ENCODE measurements at regions not wholly inside any gene's neighbourhood (a gene's known extent, or its start where the extent isn't known, plus 50 kb on each side); places are given as distances from the start of the nearest gene placed in this dataset.
A peak's percentile ranks its signal among the peaks of the same experiment; 100 is the strongest.

DNA sequence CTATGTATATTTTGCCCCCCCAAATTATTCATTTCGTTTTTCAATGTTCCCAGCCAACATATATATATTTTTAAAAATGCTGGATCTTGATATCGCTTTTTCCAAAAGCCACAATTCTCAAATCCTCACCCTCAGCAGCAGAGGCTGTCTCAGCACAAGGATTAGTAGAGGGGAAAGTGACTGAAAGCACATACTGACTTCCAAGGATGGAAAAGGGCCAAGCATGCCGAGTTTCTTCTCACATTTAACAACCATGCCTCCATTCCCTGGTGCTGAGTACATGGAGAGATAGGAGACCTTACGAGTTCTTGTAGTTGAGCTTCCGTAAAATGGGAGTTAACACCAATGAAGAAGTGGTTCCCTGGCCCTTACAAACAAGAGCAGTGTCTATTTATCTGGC, 403.4 kb upstream of the DCN start:
- no peak for DNase-seq (ENCODE audit: low spot score)

DNA sequence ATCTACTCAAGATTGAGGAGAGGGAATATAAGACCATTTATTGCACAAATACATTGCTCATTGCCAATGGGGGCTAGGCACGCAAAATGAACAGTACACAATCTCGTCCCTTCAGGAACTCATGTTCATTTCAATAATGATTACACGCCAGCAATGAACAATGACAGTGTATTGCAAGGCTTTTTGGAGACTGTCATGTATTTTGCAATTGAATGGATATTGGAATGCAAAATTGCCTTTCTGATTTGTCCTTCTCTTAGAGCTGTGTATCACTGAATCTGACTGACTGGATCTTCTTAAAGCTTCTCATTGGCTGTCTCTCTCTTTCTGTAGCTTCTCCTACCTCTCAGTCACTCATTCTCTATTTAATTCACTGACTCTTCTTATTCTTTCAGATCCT, 400.2 kb upstream of the DCN start:
- no peak for DNase-seq (ENCODE audit: low spot score)

DNA sequence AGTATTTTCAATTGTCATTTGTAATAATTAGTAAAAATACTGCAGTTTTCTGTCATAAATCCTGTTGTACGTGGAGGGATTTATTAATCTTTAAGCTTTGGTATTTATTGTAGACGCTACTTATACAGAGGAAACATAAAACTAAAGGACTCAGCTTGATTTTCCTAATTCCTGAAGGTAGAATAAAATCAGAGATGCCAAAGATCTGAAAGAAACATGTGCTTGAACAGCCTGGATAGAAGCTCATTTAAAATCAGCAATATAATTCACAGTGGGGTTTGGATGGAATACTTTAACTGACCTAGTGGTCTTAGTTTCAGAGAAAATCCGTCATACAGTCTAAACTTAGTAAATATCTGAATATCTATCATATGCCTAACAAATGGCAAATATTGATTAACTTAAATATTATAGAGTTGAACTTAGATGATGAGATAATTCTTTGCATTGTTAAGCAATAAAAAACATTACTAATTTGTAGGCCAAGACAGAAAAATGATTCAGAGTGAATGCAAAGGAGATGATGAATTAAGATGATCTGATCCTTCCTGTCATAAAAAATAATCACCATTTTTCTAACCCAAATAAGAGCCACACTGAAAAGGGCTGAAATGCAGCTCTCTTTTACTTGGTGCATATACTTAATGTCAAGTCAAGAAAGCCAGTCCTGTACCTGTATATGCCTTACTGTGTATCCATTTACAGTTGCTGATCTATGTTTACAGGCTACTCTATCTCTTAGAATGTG, 397.1 kb upstream of the DCN start:
- no peak for DNase-seq (ENCODE audit: low spot score)

DNA sequence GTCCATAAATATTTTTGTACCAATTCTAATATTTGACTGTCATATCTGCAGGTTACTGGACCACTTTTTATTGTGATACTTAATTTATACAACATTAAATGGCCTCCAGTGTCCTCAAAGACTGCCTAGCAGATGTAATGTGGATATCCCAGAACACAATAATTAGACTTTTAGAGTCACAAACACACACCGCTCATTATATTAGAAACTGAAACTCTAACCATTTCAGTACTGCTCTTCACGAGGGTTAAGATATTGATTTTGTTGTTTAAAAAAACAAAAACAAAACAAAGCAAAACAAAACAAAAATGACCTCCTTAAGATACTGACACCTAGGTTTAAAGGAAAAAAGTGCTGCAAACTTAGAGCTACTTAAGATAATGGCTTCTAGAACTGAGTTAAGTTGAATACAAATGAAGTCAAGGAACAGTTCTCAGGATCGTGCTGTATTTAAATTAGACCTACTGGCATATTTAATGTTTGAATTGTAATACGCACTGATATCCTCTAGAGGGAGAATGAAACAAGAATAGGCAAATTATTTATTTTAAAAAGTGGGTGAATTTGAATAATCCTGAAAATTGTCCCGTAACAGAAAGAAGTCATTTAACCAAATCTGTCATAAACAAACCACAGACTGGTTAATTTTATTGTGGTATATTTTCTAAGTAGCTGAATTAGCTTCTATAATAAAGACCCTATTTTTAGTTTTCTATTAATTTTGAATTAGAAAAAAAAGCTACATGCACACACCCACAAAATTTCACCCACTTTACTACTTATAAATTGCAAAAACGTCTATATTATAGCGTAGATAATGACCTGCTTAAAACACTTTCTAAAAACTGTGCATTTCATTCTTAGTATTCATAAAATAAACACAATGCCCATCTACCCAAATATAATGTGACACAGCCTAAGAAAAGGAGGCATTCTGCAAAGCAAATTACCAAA, 395.2 kb upstream of the DCN start:
- DNase-seq (ENCODE audit: low spot score): peak; percentile 31

DNA sequence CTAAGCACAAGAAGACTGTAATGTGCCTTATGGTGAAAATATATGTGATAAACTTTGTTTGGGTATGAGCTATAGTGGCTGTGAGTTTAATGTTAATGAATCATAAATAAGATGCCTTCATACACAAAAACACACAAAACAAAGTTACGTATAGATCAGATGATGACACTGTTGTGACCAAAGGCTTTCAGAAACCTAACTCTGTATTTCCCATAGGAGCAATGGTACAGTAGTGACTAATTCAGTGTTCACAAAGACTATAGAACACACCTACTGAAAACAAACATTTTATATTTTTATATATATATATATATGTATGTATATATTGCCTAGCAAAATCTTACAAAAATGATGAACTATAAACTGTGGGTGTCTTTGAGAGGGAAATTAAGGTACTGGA, 393.8 kb upstream of the DCN start:
- no peak for DNase-seq (ENCODE audit: low spot score)

DNA sequence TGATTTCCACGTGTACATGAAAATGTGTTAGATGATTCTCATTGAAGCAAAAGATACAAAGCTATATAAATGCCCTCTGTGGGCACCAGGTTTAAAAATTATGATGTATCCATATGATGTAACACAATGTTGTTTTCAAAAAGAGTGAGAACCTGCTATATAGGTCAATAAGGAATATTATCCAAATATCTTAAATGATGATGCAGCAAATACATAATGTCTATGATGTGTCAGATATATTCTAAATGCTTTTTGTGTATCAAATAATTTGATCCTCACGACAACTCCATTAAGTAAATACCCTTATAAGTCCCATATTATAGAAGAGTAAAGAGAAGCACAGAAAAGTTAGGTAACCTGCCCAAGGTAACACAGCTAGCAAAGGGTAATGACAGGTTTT, 393.0 kb upstream of the DCN start:
- DNase-seq (ENCODE audit: low spot score): no peak

DNA sequence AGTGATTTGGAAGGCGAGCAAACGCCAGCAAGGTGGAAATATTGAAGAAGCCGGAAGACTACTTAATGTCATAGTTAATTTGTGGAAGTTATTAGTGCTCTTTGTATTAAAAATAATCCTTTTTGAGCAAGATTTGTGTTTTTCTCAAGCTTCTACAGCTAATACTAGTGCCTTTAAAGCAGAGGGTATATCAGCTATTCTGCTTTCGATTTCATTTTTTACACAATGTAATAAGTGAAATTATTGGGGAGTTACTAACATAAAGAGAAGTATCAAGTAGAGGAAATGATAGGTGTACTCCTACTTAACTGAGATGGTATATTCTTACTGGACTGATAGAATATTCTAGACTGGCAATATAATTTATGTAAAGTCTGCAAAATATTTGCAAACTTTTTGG, 392.4 kb upstream of the DCN start:
- no peak for DNase-seq (ENCODE audit: low spot score)

DNA sequence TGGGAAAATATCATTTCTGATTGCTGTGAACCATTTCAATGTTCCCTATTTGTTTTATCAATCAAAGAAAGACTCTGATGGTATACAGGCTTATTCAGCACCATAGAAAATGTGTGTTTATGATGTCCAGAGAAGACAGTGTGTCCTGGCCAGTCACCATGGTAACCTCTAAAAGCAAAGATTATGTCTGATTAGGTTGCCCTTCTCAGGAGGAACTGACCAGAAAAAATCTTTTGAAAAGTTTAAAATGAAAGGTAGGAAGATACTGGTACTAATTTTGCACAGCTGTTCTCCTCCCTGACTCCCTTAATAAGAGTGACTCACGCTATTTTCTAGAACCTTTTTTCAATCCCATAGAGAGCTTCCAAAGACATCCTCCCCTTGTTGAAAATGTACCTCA, 391.8 kb upstream of the DCN start:
- DNase-seq (ENCODE audit: low spot score): no peak

DNA sequence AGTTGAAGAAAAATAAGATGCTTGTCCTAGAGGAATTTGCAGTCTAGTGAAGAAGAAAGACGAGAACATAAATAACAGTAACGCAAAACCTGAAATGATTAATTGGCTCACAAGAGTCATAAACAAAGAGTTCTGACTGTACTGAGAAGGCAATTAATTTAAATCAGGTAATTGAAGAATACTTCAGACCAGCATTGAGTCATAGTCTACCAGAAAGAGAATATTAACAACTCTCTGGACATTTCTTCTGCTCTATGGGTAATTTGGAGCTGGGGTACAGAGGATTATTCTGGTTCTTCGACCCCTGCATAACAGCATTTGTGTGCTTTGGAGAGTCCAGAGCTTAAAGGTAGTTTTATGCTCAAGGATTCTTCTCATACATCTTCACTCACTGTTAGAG, 390.3 kb upstream of the DCN start:
- DNase-seq (ENCODE audit: low spot score): no peak

DNA sequence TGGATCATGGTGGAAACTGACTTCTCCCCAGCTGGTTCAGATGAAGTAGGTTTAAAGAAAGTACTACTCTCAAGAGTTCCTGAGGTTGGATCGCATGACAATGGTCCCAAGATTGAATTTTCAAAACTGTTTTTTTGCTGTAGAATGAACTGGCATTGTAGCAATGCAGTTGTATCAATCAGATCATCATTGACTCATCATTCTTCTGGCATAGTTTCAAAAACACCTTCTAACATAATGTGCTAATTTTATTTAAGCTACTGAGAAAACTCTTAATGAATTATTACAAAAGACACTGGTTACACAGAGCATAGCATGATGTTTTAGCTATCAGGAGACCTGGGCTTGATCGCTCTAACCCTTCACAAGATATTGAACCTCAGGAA, 384.5 kb upstream of the DCN start:
- no peak for DNase-seq (ENCODE audit: low spot score)

DNA sequence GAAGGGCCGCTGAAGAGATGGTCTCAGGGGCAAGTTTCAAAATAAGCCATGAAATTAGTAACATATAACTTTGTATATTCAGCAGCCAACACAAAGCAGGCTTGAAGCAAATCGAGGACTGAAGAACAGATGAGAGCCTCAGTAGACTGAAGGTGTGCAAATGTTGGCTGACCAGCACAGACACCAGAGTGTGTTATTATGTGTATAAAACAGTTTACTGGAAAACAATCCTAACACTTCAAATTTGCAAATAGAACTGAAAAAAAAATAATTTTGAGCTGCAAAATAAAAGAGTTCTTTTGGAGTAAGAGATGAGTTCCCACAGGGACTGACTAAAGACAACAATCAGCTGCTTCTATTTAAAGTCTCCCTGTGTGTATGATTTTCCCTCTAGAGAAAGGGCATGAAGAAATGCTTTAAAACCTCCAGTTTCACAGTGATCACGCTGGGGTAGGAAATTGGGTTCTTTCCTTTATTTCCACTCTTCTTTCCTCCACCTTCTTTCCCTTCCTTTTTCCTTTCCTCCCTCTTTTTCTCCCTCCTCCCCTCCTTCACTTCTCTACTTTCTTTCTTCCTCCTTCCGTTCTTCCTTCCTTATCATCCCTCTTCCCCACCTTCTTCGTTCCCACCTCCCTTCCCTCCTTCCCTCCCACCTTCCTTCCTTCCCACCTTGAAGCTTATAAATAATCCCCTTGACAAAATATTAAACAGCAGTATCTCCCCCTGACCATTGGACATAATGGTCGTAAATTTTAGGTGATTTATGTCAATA, 383.9 kb upstream of the DCN start:
- no peak for DNase-seq (ENCODE audit: low spot score)

DNA sequence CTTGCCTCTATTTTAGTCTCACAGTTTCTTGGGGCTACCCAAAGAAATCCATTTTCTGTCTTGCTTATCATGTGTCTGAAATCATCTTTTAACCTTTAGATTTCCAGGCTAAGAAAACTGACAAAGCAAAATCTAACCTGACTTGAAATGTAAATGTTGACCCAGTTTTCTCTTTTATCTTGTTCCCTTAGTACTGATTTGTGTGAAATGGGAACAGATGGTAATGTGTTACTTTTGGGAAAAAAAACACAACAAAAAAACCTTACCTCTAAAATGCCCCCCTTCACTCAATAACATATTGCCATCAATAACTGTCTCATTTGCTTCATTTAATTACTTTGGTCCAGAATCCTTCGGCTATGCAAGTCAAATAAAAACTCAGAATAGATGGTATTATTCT, 383.2 kb upstream of the DCN start:
- no peak for DNase-seq (ENCODE audit: low spot score)

DNA sequence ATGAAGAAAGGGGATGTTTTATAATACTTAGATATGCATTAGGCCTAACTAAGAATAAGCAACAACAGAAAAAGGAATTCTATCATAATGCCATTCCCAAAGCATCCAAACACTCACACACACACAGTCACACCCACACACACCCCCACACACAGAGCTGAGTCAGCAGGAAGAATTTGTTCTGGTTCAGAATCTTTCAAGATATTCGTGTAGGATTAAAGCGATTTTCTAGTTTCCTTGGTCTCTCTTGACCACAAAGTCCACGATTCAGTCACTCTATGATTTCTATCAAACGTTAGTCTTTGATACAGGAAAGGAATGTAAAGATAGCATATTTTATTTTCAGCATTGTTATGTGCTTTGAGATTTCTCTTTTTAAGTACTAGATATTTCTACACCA, 382.6 kb upstream of the DCN start:
- DNase-seq (ENCODE audit: low spot score): no peak

DNA sequence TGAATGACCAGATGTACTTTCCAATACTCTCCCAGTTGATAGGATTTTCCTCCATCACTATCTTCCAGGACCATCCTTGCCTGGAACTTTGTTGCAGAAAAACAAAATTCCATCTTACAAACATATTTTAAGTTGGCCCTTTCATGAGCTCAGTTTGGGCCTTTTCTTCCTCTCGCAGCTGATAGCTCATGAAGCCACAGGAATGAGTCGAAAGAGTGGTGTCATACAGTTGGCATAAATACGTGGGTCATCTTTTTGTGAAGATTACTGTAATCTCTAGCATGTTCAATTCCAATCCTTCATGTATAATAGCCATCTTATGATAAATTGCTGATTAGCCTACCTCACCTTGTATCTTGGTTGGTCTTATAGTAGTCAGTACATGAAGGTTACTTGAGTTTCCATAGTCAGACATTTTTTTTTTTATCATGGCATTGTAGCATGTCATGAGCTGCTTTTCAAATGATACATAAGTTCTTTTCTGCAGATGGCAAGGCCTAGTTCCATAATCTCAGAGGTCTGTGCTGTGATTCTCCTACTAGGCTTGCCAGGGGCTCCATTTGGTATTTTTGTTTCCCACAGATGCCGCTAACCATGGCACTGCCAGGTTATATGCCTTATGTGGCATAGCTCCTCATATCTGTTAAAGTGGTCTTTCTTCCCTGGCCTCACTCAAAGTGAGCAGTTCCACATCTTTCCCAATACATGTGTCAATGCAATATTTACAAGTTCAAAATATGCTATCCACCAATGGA, 380.6 kb upstream of the DCN start:
- DNase-seq (ENCODE audit: low spot score): no peak

DNA sequence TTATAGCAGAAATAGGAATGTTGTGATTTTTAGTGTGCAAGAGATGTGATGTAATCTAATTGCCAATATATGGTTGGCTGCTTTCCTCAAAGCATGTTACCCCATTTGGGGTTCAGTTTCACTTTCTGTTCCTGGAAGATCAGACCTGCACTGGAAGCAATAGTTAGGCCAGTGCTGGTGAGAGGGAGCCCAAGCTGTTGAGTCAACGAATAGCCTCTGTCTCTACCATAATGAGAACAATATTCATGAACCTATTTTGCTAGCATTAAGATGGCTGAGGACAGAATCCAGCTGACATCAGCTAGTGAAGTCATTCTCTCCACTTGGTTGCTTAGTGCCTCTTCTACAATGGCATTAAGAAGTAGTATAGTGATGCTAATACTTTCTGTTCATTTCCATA, 379.9 kb upstream of the DCN start:
- DNase-seq (ENCODE audit: low spot score): no peak

DNA sequence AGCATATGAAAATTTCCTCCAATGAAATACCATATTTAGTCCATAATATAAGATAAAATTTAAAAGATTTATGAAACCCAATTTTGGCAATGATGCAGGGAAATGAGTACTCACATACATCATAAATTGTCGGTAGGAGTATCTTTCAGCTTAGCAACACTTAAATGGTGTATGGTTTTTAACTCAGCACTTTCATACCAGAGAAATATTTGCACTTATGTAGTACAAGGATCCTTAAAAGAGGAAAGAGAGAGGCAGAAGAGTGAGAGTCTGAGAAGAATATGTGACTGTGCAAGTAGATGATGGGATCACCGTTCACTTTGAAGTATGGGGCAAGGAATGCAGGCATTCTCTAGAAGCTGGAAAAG, 379.3 kb upstream of the DCN start:
- no peak for DNase-seq (ENCODE audit: low spot score)

DNA sequence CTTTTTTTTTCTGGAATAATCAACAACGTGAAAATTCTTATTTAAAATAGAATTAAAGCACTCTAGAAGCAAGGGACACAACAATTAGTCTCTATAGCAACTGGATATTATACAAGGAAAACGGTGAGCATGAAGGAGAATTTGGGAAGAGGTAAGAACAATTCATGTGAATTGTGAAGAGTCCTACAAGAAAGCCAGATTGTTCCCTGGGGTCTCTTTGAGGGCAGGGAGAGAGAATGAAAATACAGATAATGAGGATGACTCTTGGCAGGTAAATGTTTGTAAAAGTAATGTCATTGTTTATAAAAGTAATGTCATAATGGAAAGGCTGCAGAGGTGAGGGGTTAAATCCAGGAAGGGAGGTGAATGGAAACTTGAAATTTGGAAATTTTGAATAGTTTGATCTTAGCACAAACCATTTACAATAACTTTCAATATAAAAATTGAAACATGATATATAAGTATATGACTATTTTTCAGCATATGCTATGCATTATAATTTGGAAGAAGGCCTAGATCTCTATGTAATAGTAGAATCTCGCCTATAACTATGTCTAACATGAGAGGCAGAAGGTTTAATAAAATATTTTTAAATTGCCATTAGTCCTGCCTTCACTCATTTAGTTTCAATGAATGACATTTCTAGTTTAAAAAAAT, 378.8 kb upstream of the DCN start:
- DNase-seq (ENCODE audit: low spot score): no peak

DNA sequence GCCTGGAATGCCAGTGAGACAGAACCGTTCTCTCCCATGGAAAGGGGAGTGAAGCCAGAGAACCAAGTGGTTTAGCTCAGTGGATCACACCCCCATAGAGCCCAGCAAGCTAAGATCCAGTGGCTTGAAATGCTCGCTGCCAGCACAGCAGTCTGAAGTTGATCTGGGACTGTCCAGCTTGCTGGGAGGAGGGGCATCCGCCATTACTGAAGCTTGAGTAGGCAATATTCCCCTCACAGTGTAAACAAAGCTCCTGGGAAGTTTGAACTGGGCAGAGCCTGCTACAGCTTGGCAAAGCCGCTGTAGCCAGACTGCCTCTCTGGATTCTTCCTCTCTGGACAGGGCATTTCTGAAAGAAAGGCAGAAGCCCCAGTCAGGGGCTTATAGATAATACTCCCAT, 374.3 kb upstream of the DCN start:
- DNase-seq (ENCODE audit: low spot score): no peak

DNA sequence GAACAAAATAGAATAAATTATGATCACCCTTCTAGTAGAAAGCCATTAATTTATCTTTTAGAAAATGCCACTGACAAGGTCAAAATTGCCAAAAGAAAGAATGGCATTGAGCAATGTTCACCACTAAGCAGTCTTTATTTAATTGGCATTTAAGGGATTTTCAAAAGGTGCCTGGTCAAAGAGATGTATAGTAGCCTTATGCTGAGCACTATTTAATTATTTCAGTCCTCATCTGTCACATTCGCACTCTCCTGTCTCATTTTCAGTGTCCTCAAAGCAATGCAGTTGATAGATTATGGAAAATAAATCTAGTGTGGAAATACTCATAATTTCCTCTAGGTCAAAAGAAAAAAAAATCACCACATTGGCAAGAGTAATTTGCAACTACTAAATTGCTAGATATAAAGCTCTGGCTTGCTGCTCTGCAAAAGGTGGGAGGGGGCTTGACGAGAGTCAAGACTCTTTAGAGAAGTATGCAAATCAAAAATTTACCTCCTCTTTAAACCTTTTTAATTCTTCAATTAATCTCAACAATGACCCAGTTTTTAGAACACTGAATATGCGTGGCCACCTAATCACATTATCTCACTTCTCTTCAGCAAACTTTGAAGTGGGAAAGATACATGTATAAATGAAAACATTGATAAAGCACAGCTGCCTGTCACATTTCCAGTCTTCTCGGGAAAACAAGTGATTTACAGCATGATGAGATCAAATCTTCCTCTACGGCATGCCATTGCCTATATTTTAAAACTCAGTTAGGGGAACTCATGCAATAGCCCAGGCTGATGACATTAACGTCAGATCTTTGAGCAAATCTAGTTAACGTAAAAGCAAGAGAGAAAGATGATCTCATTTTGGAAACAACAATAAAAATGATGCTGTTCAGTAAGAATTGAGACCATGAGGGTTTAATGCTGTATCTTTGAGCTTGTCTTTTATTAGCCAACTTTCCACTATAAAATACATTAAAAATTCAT, 373.1 kb upstream of the DCN start:
- no peak for DNase-seq (ENCODE audit: low spot score)

DNA sequence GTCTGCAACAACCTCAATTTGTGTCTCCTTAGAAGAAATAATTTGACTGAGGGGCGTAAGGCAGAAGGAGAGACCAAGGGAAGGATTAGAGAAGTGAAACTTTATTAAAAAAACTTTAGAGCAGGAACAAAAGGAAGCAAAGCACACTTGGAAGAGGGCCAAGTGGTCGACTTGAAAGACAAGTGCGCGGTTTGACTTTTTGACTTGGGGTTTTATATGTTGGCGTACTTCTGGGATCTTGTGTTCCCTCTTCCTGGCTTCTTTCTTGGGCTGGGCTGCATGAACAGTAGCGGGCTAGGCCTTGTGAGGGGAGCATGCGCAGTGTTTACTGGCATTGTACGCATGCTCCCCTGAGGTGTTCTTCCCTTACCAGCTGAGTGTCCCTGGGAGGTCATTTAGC, 369.3 kb upstream of the DCN start:
- no peak for DNase-seq (ENCODE audit: low spot score)

All from HT-29 (cell line).